ENCODE measurements at regions not wholly inside any gene's neighbourhood (a gene's known extent, or its start where the extent isn't known, plus 50 kb on each side); places are given as distances from the start of the nearest gene placed in this dataset.

DNA sequence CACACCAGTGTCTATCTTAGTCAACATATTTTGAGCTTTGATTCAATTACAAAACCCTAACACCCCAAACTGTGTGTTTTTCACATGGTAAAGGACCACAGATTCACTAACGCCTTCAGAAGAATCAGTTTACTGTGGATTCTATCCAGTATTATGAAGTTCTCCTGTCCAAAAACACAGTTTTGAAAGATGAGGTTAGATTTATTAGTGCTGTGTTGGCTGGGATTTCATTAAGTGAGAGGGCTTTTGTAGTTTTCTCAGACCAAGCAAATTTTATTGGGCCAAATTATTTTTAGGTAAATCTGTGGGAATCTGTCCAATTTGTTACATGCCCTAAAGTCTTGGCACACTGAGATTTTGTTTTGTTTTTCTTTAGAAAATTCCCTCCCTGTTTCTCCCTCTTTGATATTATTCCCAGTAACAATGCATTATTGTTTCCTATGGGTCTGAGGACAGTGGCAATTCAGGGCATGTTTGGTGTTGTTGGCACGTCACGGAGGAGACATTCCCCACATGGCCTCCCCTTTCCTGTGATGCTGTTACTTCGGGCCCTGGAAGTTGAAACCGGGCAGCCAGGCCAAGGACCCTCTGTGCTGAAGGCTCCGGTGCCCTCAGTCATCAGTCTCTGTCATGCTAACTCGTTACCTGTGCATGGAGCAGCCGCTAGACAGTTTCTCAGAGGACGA, 87.5 kb upstream of the ALKAL2 start:
- H3K4me1 Mint-ChIP-seq (ENCODE audit: unreplicated experiment) = peaks cover 17% of the 10 kb centered on the region
- peaks cover 9% of the 10 kb centered on the region for H3K36me3 Mint-ChIP-seq (ENCODE audit: unreplicated experiment)
- TF ChIP-seq, protein P1, sequence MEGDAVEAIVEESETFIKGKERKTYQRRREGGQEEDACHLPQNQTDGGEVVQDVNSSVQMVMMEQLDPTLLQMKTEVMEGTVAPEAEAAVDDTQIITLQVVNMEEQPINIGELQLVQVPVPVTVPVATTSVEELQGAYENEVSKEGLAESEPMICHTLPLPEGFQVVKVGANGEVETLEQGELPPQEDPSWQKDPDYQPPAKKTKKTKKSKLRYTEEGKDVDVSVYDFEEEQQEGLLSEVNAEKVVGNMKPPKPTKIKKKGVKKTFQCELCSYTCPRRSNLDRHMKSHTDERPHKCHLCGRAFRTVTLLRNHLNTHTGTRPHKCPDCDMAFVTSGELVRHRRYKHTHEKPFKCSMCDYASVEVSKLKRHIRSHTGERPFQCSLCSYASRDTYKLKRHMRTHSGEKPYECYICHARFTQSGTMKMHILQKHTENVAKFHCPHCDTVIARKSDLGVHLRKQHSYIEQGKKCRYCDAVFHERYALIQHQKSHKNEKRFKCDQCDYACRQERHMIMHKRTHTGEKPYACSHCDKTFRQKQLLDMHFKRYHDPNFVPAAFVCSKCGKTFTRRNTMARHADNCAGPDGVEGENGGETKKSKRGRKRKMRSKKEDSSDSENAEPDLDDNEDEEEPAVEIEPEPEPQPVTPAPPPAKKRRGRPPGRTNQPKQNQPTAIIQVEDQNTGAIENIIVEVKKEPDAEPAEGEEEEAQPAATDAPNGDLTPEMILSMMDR (IDR thresholded peaks at IDR 0.05) = no peak
- peaks cover 4% of the 10 kb centered on the region for H3K27me3 Mint-ChIP-seq (ENCODE audit: unreplicated experiment)
- DNase-seq (ENCODE audit: extremely low spot score, unreplicated experiment) = no peak
- H3K9me3 Mint-ChIP-seq (ENCODE audit: unreplicated experiment) = peaks cover 31% of the 10 kb centered on the region
- no peak overlapping the region for H3K4me3 Mint-ChIP-seq (ENCODE audit: unreplicated experiment)
- peak overlapping the region; percentile 19 for H3K27ac Mint-ChIP-seq (ENCODE audit: unreplicated experiment)

GRCh38 chr2:368386-368785, 80.5 kb upstream of the ALKAL2 start:
- TF ChIP-seq, protein P1 (IDR thresholded peaks at IDR 0.05) = no peak
- Mint-ChIP-seq H3K27me3 (ENCODE audit: unreplicated experiment) (peaks cover 4% of the 10 kb centered on the region), H3K9me3 (ENCODE audit: unreplicated experiment) (peaks cover 19% of the 10 kb centered on the region), H3K4me3 (ENCODE audit: unreplicated experiment) (no peak overlapping the region), H3K4me1 (ENCODE audit: unreplicated experiment) (peaks cover 16% of the 10 kb centered on the region), H3K27ac (ENCODE audit: unreplicated experiment) (no peak overlapping the region), H3K36me3 (ENCODE audit: unreplicated experiment) (peaks cover 3% of the 10 kb centered on the region)
- no peak for DNase-seq (ENCODE audit: extremely low spot score, unreplicated experiment)

GRCh38 chr2:367246-367645, 79.4 kb upstream of the ALKAL2 start:
- DNase-seq (ENCODE audit: extremely low spot score, unreplicated experiment) = no peak
- peaks cover 20% of the 10 kb centered on the region for H3K9me3 Mint-ChIP-seq (ENCODE audit: unreplicated experiment)
- H3K27me3 Mint-ChIP-seq (ENCODE audit: unreplicated experiment) = peaks cover 2% of the 10 kb centered on the region
- H3K36me3 Mint-ChIP-seq (ENCODE audit: unreplicated experiment) = peaks cover 3% of the 10 kb centered on the region
- H3K4me1 Mint-ChIP-seq (ENCODE audit: unreplicated experiment) = peaks cover 16% of the 10 kb centered on the region
- no peak overlapping the region for H3K4me3 Mint-ChIP-seq (ENCODE audit: unreplicated experiment)
- no peak overlapping the region for H3K27ac Mint-ChIP-seq (ENCODE audit: unreplicated experiment)
- TF ChIP-seq, protein P1 (IDR thresholded peaks at IDR 0.05) = no peak

- TF ChIP-seq, protein P1 (IDR thresholded peaks at IDR 0.05) = no peak
These were observed 78.8 kb upstream of the ALKAL2 start for GRCh38 chr2:366706-367105.

GRCh38 chr2:365367-366275, 77.7 kb upstream of the ALKAL2 start:
- peaks cover 16% of the 10 kb centered on the region for H3K4me1 Mint-ChIP-seq (ENCODE audit: unreplicated experiment)
- peaks cover 16% of the 10 kb centered on the region for H3K9me3 Mint-ChIP-seq (ENCODE audit: unreplicated experiment)
- no peaks in the 10 kb centered on the region for H3K36me3 Mint-ChIP-seq (ENCODE audit: unreplicated experiment)
- peaks cover under 1% of the 10 kb centered on the region for H3K27me3 Mint-ChIP-seq (ENCODE audit: unreplicated experiment)
- DNase-seq (ENCODE audit: extremely low spot score, unreplicated experiment) = no peak
- TF ChIP-seq, protein P1 (IDR thresholded peaks at IDR 0.05) = no peak
- no peak overlapping the region for H3K27ac Mint-ChIP-seq (ENCODE audit: unreplicated experiment)
- no peak overlapping the region for H3K4me3 Mint-ChIP-seq (ENCODE audit: unreplicated experiment)

More at GRCh38 chr2:366706-367105, 78.8 kb upstream of the ALKAL2 start:
- Mint-ChIP-seq H3K36me3 (ENCODE audit: unreplicated experiment) (peaks cover 3% of the 10 kb centered on the region), H3K27ac (ENCODE audit: unreplicated experiment) (no peak overlapping the region), H3K9me3 (ENCODE audit: unreplicated experiment) (peaks cover 20% of the 10 kb centered on the region), H3K4me3 (ENCODE audit: unreplicated experiment) (no peak overlapping the region), H3K27me3 (ENCODE audit: unreplicated experiment) (peaks cover 2% of the 10 kb centered on the region), H3K4me1 (ENCODE audit: unreplicated experiment) (peaks cover 16% of the 10 kb centered on the region)
- DNase-seq (ENCODE audit: extremely low spot score, unreplicated experiment) = no peak
